ENCODE measurements at regions not wholly inside any gene's neighbourhood (a gene's known extent, or its start where the extent isn't known, plus 50 kb on each side); places are given as distances from the start of the nearest gene placed in this dataset.

DNA sequence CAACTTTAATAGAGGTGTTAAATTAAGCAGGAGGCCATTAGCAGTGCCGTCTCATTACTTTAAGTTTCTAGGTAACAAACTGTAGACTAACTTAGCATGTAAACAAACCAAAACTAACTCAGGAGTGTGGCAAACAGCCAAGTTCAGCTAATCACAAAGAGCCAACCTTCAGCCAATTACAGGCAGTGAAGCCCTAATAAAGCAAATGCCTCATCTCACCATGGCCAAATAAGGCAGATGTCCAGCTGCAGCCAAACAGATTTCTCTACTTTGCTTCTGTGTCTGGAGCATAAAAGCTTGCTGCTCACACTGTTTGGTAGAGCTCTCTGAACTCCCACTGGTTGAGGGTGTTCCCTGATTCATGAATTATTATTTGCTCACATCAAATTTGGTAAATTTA is 835.4 kb upstream of the GBE1 start (continued):
- TF ChIP-seq, protein P1, sequence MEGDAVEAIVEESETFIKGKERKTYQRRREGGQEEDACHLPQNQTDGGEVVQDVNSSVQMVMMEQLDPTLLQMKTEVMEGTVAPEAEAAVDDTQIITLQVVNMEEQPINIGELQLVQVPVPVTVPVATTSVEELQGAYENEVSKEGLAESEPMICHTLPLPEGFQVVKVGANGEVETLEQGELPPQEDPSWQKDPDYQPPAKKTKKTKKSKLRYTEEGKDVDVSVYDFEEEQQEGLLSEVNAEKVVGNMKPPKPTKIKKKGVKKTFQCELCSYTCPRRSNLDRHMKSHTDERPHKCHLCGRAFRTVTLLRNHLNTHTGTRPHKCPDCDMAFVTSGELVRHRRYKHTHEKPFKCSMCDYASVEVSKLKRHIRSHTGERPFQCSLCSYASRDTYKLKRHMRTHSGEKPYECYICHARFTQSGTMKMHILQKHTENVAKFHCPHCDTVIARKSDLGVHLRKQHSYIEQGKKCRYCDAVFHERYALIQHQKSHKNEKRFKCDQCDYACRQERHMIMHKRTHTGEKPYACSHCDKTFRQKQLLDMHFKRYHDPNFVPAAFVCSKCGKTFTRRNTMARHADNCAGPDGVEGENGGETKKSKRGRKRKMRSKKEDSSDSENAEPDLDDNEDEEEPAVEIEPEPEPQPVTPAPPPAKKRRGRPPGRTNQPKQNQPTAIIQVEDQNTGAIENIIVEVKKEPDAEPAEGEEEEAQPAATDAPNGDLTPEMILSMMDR (IDR thresholded peaks at IDR 0.05), result no peak
- TF ChIP-seq ZFP36 (IDR thresholded peaks at IDR 0.05; ENCODE audit: borderline replicate concordance, partially characterized antibody), result no peak
- TF ChIP-seq POLR2A (IDR thresholded peaks at IDR 0.05; ENCODE audit: low read length), result no peak
- no peak for TF ChIP-seq CEBPB (IDR thresholded peaks at IDR 0.05)
- no peak for TF ChIP-seq CBX2 (IDR thresholded peaks at IDR 0.05; ENCODE audit: borderline replicate concordance, low read depth)
- TF ChIP-seq, protein P2, sequence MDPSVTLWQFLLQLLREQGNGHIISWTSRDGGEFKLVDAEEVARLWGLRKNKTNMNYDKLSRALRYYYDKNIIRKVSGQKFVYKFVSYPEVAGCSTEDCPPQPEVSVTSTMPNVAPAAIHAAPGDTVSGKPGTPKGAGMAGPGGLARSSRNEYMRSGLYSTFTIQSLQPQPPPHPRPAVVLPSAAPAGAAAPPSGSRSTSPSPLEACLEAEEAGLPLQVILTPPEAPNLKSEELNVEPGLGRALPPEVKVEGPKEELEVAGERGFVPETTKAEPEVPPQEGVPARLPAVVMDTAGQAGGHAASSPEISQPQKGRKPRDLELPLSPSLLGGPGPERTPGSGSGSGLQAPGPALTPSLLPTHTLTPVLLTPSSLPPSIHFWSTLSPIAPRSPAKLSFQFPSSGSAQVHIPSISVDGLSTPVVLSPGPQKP (IDR thresholded peaks at IDR 0.05; ENCODE audit: low read depth, low read length), result no peak
- no peak for TF ChIP-seq ESRRA (IDR thresholded peaks at IDR 0.05; ENCODE audit: borderline replicate concordance, low read length)

DNA sequence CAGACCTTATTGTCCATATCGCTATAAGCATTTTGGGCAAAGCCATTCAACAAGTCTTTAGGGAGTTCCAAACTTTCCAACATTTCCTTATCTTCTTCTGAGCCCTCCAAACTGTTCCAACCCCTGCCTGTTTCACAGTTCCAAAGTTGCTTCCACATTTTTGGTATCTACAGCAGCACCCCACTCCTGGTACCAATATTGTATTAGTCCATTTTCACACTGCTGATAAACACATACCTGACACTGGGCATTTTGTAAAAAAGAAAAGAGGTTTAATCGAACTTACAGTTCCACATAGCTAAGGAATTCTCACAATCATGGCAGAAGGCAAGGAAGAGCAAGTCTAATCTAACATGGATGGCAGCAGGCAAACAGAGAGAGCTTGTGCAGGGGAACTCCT is 834.1 kb upstream of the GBE1 start:
- H3K9me3 ChIP-seq, result 0 out of 3 replicates have a peak, but pooled peaks cover 14% of the 10 kb centered on the region
- ATAC-seq, result no peak
- TF ChIP-seq, protein P1 (IDR thresholded peaks at IDR 0.05), result no peak
- TF ChIP-seq MAZ (IDR thresholded peaks at IDR 0.05; ENCODE audit: borderline replicate concordance, low read depth, low read length) (no peak), CHD4 (IDR thresholded peaks at IDR 0.05; ENCODE audit: borderline replicate concordance) (no peak), HOXA7 (CRISPR knock-in tag; IDR thresholded peaks at IDR 0.05) (no peak), MAFK (IDR thresholded peaks at IDR 0.05; ENCODE audit: partially characterized antibody) (no peak), ZC3H11A (IDR thresholded peaks at IDR 0.05) (no peak), HOXB5 (CRISPR knock-in tag; IDR thresholded peaks at IDR 0.05) (no peak)
- CTCF ChIA-PET, result no interaction called here
- no peak overlapping the region for H3K4me3 ChIP-seq
- H3K4me1 ChIP-seq, result no peaks in the 10 kb centered on the region
- FAIRE-seq, result no peak
- POLR2A ChIA-PET, result no interaction called here
- no peak overlapping the region for H3K4me2 ChIP-seq
- no peak overlapping the region for H3K27ac ChIP-seq
- no peak for DNase-seq (ENCODE audit: low read depth in 1 of 2, low spot score in 1 of 2)
- 12% methylated on average over 2 of the region's 2 CpGs for WGBS (ENCODE audit: missing lambda C conversion rate)

DNA sequence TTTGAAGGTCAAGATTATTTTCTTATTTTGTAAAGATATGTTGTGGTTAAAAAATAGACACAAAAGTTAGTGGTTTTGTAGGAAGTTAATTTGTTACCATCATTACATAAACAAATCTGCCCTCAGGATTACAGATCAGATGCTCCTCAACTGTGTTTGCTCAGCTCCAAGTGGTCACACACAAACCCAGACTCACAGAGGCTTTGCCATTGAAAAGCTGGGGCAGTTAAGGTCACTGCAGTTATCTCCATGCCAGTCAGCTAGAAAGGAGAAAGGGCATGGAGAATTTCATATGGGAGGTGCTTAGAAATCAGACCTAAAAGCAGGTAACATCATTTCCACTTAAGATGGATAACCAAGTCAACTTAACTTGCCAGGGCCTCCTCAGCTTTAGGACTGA is 825.7 kb upstream of the GBE1 start:
- H3K4me2 ChIP-seq, result no peak overlapping the region
- ChIA-PET CTCF (no interaction called here), POLR2A (no interaction called here)
- H3K4me1 ChIP-seq, result no peaks in the 10 kb centered on the region
- no peak overlapping the region for H3K27ac ChIP-seq
- no peak overlapping the region for H3K4me3 ChIP-seq
- TF ChIP-seq JUN (IDR thresholded peaks at IDR 0.05) (no peak), NFE2L2 (conservative IDR thresholded peaks at IDR 0.05; ENCODE audit: low read length) (no peak), RCOR1 (IDR thresholded peaks at IDR 0.05; ENCODE audit: low read depth, low read length) (no peak), POLR2A (IDR thresholded peaks at IDR 0.05; ENCODE audit: low read length) (no peak), HOXA7 (CRISPR knock-in tag; IDR thresholded peaks at IDR 0.05) (no peak), TP53 (CRISPR knock-in tag; IDR thresholded peaks at IDR 0.05) (no peak), KDM1A (IDR thresholded peaks at IDR 0.05; ENCODE audit: low read depth) (no peak), MAFK (IDR thresholded peaks at IDR 0.05; ENCODE audit: partially characterized antibody) (no peak), RFX5 (IDR thresholded peaks at IDR 0.05) (no peak), CHD2 (IDR thresholded peaks at IDR 0.05; ENCODE audit: low read length, partially characterized antibody) (no peak), CBX8 (IDR thresholded peaks at IDR 0.05) (no peak), RARB (CRISPR knock-in tag; IDR thresholded peaks at IDR 0.05) (no peak), SMC3 (IDR thresholded peaks at IDR 0.05) (no peak), NPAS2 (CRISPR knock-in tag; IDR thresholded peaks at IDR 0.05; ENCODE audit: borderline replicate concordance) (no peak), HOXB13 (CRISPR knock-in tag; IDR thresholded peaks at IDR 0.05; ENCODE audit: low read depth) (no peak), ZNF302 (CRISPR knock-in tag; IDR thresholded peaks at IDR 0.05) (no peak)
- TF ChIP-seq, protein P2 (IDR thresholded peaks at IDR 0.05; ENCODE audit: low read depth, low read length), result no peak
- TF ChIP-seq, protein P1 (IDR thresholded peaks at IDR 0.05), result no peak
- TF ChIP-seq, protein P3, sequence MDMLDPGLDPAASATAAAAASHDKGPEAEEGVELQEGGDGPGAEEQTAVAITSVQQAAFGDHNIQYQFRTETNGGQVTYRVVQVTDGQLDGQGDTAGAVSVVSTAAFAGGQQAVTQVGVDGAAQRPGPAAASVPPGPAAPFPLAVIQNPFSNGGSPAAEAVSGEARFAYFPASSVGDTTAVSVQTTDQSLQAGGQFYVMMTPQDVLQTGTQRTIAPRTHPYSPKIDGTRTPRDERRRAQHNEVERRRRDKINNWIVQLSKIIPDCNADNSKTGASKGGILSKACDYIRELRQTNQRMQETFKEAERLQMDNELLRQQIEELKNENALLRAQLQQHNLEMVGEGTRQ (IDR thresholded peaks at IDR 0.05), result no peak
- FAIRE-seq (no peak), DNase-seq (ENCODE audit: low read depth in 1 of 2, low spot score in 1 of 2) (no peak), ATAC-seq (no peak)
- H3K9me3 ChIP-seq, result no peaks in the 10 kb centered on the region
